ENCODE measurements at regions not wholly inside any gene's neighbourhood (a gene's known extent, or its start where the extent isn't known, plus 50 kb on each side); places are given as distances from the start of the nearest gene placed in this dataset.

GRCh38 chr21:29403922-29404538, 105.3 kb downstream of the BACH1 start:
- TF ChIP-seq CTCF (IDR thresholded peaks at IDR 0.05) = no peak
- no peak for TF ChIP-seq EP300 (IDR thresholded peaks at IDR 0.05)

Data from suprapubic skin (tissue), 3 donors.